ENCODE measurements at regions not wholly inside any gene's neighbourhood (a gene's known extent, or its start where the extent isn't known, plus 50 kb on each side); places are given as distances from the start of the nearest gene placed in this dataset.

DNA sequence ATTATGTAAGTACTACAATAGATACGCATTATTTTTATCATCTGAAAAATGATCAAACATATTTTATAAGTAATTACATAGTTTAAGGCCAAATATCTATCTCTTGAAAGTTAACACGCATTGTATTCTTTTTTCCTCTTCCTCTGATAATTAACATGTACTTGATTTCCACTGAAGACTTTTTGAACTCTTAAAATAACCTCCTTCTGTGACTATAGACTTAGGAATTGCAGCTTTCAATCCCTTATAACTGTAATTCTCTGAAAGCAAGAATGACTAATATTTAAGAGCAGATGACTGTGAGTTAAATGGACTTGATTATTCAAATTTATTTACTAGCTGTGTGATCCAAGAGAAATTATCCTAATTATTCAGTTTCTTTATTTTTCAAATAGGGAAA lies 730.6 kb upstream of the NECTIN3 start:
- peak; percentile 4 for DNase-seq (ENCODE audit: low read depth)
- H3K4me3 ChIP-seq (ENCODE audit: low read length): no peak overlapping the region
- TF ChIP-seq, protein P1, sequence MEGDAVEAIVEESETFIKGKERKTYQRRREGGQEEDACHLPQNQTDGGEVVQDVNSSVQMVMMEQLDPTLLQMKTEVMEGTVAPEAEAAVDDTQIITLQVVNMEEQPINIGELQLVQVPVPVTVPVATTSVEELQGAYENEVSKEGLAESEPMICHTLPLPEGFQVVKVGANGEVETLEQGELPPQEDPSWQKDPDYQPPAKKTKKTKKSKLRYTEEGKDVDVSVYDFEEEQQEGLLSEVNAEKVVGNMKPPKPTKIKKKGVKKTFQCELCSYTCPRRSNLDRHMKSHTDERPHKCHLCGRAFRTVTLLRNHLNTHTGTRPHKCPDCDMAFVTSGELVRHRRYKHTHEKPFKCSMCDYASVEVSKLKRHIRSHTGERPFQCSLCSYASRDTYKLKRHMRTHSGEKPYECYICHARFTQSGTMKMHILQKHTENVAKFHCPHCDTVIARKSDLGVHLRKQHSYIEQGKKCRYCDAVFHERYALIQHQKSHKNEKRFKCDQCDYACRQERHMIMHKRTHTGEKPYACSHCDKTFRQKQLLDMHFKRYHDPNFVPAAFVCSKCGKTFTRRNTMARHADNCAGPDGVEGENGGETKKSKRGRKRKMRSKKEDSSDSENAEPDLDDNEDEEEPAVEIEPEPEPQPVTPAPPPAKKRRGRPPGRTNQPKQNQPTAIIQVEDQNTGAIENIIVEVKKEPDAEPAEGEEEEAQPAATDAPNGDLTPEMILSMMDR (IDR thresholded peaks at IDR 0.05; ENCODE audit: insufficient read depth, low read depth, low read length, missing control alignments): no peak

DNA sequence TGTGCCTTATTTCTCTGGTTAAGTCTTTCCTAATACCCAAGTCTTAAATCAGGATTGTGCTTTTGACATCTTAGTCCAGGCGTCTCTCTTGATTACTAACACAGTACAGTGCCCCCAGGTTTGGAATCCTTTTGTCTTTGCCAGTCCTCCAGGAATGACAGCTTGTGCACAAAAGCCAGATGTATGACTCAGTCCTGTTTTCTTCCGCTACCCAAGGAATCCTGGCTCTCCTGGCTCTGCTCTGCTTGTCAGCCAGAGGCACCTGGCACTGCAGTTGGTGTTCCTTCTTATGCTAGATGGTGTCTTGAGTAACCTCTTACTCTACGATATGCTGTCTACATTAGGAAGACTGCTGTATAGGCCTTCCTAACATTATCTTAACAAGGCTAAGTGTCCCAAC lies 728.2 kb upstream of the NECTIN3 start:
- TF ChIP-seq, protein P1 (IDR thresholded peaks at IDR 0.05; ENCODE audit: insufficient read depth, low read depth, low read length, missing control alignments): no peak
- DNase-seq (ENCODE audit: low read depth): peak; percentile 88

DNA sequence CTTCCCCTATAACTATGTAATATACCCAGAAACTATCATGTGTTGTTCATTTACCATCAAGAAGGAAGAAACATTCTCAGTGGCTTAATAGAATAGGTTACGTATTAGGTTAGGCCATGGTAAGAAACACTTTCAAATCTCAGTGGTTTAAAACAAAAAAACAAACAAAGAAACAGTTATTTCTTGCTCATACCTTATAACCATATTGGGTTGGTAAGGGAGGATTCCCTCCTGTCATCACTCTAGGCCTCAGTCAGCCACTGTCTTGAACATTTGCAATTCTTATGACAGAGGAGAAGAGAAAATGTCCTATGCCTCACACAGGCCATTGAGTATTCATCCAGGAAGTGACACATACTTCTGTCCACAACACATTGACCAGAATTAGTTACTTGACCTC lies 727.7 kb upstream of the NECTIN3 start:
- DNase-seq (ENCODE audit: low read depth): no peak
- TF ChIP-seq, protein P1 (IDR thresholded peaks at IDR 0.05; ENCODE audit: insufficient read depth, low read depth, low read length, missing control alignments): no peak

More for the DNA sequence above, 728.2 kb upstream of the NECTIN3 start:
- H3K4me3 ChIP-seq (ENCODE audit: low read length): no peak overlapping the region

DNA sequence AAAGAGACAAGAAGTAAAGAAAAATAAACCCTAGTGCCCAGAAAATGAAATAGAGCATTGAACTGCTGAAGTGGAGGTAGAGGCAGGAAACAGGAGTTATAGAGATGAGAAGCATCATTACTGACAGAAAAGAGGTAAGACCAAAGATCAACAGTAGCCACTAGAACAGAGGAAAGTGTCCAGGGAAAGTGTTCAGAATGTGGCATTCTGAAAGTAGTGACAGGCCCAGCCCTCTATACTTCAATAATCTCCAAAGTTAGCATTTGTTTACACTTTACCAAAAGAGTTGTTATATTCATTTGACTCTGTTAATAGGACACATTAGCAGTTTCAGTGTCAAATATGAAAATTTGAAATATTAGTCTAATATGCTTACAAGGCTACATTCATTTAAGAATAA lies 727.1 kb upstream of the NECTIN3 start:
- no peak for DNase-seq (ENCODE audit: low read depth)
- TF ChIP-seq, protein P1 (IDR thresholded peaks at IDR 0.05; ENCODE audit: insufficient read depth, low read depth, low read length, missing control alignments): no peak
- no peak overlapping the region for H3K4me3 ChIP-seq (ENCODE audit: low read length)

More for the DNA sequence above, 727.7 kb upstream of the NECTIN3 start:
- H3K4me3 ChIP-seq (ENCODE audit: low read length): no peak overlapping the region

DNA sequence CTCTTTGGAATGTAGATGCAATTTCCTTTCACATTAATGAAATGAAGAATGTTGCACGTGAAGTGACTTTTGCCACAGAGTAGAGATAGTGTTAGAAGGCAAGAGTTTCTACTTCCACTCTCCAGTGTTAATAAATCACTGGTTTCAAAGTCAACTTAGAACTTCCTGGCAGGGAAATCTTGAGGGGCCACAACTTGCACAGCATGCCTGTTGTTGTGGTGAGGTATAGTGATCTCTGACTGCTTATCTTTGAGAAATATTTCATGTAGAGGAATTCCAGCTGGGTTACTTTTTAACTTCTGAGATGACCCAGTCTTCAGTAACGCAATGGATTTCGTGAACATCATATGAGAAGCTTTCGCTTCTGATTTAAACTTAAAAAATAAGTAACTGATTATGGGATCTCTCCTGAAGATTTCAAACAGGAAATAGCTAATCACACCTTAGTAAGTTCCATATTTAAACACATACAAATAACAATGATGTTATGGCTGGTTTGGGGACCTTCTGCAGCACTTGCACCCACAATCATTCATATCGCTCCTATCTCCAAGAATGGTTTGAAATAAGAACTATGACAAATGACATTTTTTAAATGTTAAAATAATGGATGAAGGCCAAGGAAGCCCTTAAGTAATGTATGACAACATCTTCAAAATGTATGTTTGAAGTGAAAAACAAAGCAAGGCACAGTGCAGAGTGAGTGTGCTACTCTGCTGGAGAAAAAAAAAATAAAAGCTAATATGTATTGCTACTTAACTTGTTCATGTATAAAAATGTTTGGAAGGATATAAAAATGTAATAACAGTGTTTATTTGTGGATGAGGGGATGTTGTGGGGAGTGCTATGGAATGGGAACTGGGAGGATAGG lies 726.5 kb upstream of the NECTIN3 start:
- DNase-seq (ENCODE audit: low read depth): no peak
- TF ChIP-seq, protein P1 (IDR thresholded peaks at IDR 0.05; ENCODE audit: insufficient read depth, low read depth, low read length, missing control alignments): no peak
- no peak overlapping the region for H3K4me3 ChIP-seq (ENCODE audit: low read length)

DNA sequence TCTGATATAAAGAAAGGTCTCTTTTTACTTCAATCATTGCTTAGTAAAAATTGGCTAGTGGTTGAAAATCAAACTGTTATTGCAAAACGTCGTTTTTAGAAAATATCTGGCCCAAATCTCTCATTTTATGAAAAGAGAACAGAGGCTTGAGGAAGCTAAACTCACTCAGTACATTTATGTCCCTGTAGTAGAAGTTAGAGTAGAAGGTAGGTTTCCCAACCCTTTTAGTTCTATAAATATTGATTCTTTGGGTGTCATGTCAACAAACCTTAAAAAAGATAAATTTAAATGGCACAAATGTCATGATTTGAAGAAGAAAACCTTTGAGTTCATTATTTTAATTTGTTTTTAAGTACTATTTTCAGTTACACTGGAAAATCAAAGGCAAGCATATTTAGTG lies 722.3 kb upstream of the NECTIN3 start:
- TF ChIP-seq, protein P1 (IDR thresholded peaks at IDR 0.05; ENCODE audit: insufficient read depth, low read depth, low read length, missing control alignments): no peak
- no peak for DNase-seq (ENCODE audit: low read depth)
- no peak overlapping the region for H3K4me3 ChIP-seq (ENCODE audit: low read length)

Data from epithelial cell of esophagus (primary cell).